ENCODE measurements at regions not wholly inside any gene's neighbourhood (a gene's known extent, or its start where the extent isn't known, plus 50 kb on each side); places are given as distances from the start of the nearest gene placed in this dataset.

DNA sequence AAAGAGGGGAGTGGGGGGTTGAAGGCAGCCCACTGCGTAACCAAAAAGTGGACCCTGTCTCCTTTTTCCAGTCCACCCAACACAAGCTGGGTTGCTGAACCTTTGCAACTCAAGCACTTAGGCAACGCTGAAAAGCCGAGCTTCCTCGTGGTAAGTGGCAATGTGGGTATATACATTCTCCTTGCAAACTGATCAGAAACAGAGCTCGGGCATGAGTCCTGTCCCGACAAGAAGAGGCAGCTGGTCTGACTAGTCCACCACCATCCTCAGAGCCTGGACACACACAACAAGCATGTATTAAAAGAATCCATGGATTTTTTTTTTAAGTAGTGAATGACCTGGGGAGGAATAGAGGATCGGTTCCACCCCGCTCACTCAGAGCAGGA is 240.6 kb upstream of the ZNF507 start:
- peaks cover 0 to 2% of the 10 kb centered on the region in 2 donors for H3K27me3 ChIP-seq (ENCODE audit: control insufficient read depth in 2 of 2, insufficient read depth in 2 of 2, low read length in 2 of 2)
- H3K27ac ChIP-seq (ENCODE audit: low read depth in 2 of 2, low read length in 2 of 2): no peak overlapping the region

GRCh38 chr19:32105527-32106310 is 239.7 kb upstream of the ZNF507 start:
- Histone ChIP-seq H3K27ac (ENCODE audit: low read depth in 2 of 2, low read length in 2 of 2) (no peak overlapping the region), H3K27me3 (ENCODE audit: control insufficient read depth in 2 of 2, insufficient read depth in 2 of 2, low read length in 2 of 2) (peaks cover 0 to 2% of the 10 kb centered on the region in 2 donors)

More for the DNA sequence above, 240.6 kb upstream of the ZNF507 start:
- Histone ChIP-seq H3K4me3 (ENCODE audit: low read length in 2 of 2) (no peak overlapping the region), H3K4me1 (ENCODE audit: control insufficient read depth in 2 of 2, insufficient read depth in 2 of 2, low read length in 2 of 2) (peaks cover 0 to 3% of the 10 kb centered on the region in 2 donors), H3K9me3 (ENCODE audit: control insufficient read depth in 2 of 2, low read length in 2 of 2) (no peaks in the 10 kb centered on the region), H3K36me3 (ENCODE audit: control insufficient read depth in 2 of 2, insufficient read depth in 2 of 2, low read length in 2 of 2) (no peaks in the 10 kb centered on the region), H3K9ac (ENCODE audit: low read depth in 1 of 2, low read length in 2 of 2) (no peak overlapping the region)

GRCh38 chr19:32122258-32122657 is 223.2 kb upstream of the ZNF507 start:
- H3K9me3 ChIP-seq (ENCODE audit: control insufficient read depth in 2 of 2, low read length in 2 of 2): no peaks in the 10 kb centered on the region
- H3K4me3 ChIP-seq (ENCODE audit: low read length in 2 of 2): no peak overlapping the region
- H3K4me1 ChIP-seq (ENCODE audit: control insufficient read depth in 2 of 2, insufficient read depth in 2 of 2, low read length in 2 of 2): no peaks in the 10 kb centered on the region
- no peak overlapping the region for H3K27ac ChIP-seq (ENCODE audit: low read depth in 2 of 2, low read length in 2 of 2)
- no peaks in the 10 kb centered on the region for H3K36me3 ChIP-seq (ENCODE audit: control insufficient read depth in 2 of 2, insufficient read depth in 2 of 2, low read length in 2 of 2)
- H3K27me3 ChIP-seq (ENCODE audit: control insufficient read depth in 2 of 2, insufficient read depth in 2 of 2, low read length in 2 of 2): no peaks in the 10 kb centered on the region
- no peak overlapping the region for H3K9ac ChIP-seq (ENCODE audit: low read depth in 1 of 2, low read length in 2 of 2)

More at GRCh38 chr19:32105527-32106310, 239.7 kb upstream of the ZNF507 start:
- H3K4me3 ChIP-seq (ENCODE audit: low read length in 2 of 2): no peak overlapping the region
- no peaks in the 10 kb centered on the region for H3K36me3 ChIP-seq (ENCODE audit: control insufficient read depth in 2 of 2, insufficient read depth in 2 of 2, low read length in 2 of 2)
- H3K4me1 ChIP-seq (ENCODE audit: control insufficient read depth in 2 of 2, insufficient read depth in 2 of 2, low read length in 2 of 2): peaks cover 0 to 3% of the 10 kb centered on the region in 2 donors
- no peaks in the 10 kb centered on the region for H3K9me3 ChIP-seq (ENCODE audit: control insufficient read depth in 2 of 2, low read length in 2 of 2)
- no peak overlapping the region for H3K9ac ChIP-seq (ENCODE audit: low read depth in 1 of 2, low read length in 2 of 2)

DNA sequence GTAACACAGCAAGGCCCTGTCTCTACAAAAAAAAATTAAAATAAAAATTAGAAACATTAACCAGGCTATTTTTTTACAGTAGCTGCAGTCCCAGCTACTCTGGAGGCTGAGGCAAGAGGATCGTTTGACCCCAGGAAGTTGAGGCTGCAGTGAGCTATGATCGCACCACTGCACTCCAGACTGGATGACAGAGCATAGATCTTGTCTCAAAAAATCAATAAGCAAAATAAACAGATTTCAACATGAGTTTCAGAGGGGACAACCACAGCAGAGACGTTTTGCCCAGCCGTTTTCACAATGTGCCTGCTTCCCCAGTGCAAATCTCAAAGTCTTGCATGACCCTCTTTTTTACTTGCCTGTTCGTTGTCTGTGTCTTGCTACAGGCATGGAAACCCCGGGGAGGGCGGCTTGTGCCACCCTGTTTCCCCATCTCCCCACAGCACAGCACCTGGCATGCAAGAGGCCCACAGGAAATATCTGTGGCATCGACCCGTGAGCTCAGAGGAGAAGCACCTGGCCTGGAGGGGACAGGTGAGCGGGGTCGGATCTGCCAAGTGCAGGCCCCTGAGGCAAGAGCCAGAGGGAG is 222.0 kb upstream of the ZNF507 start:
- Histone ChIP-seq H3K4me3 (ENCODE audit: low read length in 2 of 2) (no peak overlapping the region), H3K9ac (ENCODE audit: low read depth in 1 of 2, low read length in 2 of 2) (no peak overlapping the region), H3K9me3 (ENCODE audit: control insufficient read depth in 2 of 2, low read length in 2 of 2) (no peaks in the 10 kb centered on the region), H3K27ac (ENCODE audit: low read depth in 2 of 2, low read length in 2 of 2) (no peak overlapping the region), H3K4me1 (ENCODE audit: control insufficient read depth in 2 of 2, insufficient read depth in 2 of 2, low read length in 2 of 2) (no peaks in the 10 kb centered on the region), H3K36me3 (ENCODE audit: control insufficient read depth in 2 of 2, insufficient read depth in 2 of 2, low read length in 2 of 2) (no peaks in the 10 kb centered on the region), H3K27me3 (ENCODE audit: control insufficient read depth in 2 of 2, insufficient read depth in 2 of 2, low read length in 2 of 2) (no peaks in the 10 kb centered on the region)

- H3K9me3 ChIP-seq (ENCODE audit: control insufficient read depth in 2 of 2, low read length in 2 of 2): no peaks in the 10 kb centered on the region
- no peaks in the 10 kb centered on the region for H3K4me1 ChIP-seq (ENCODE audit: control insufficient read depth in 2 of 2, insufficient read depth in 2 of 2, low read length in 2 of 2)
- H3K4me3 ChIP-seq (ENCODE audit: low read length in 2 of 2): no peak overlapping the region
- no peaks in the 10 kb centered on the region for H3K36me3 ChIP-seq (ENCODE audit: control insufficient read depth in 2 of 2, insufficient read depth in 2 of 2, low read length in 2 of 2)
- no peak overlapping the region for H3K9ac ChIP-seq (ENCODE audit: low read depth in 1 of 2, low read length in 2 of 2)
- H3K27ac ChIP-seq (ENCODE audit: low read depth in 2 of 2, low read length in 2 of 2): no peak overlapping the region
- no peaks in the 10 kb centered on the region for H3K27me3 ChIP-seq (ENCODE audit: control insufficient read depth in 2 of 2, insufficient read depth in 2 of 2, low read length in 2 of 2)
These were observed 220.8 kb upstream of the ZNF507 start for GRCh38 chr19:32124585-32124984.

- Histone ChIP-seq H3K4me3 (ENCODE audit: low read length in 2 of 2) (no peak overlapping the region), H3K27me3 (ENCODE audit: control insufficient read depth in 2 of 2, insufficient read depth in 2 of 2, low read length in 2 of 2) (no peaks in the 10 kb centered on the region), H3K9me3 (ENCODE audit: control insufficient read depth in 2 of 2, low read length in 2 of 2) (no peaks in the 10 kb centered on the region), H3K4me1 (ENCODE audit: control insufficient read depth in 2 of 2, insufficient read depth in 2 of 2, low read length in 2 of 2) (no peaks in the 10 kb centered on the region), H3K27ac (ENCODE audit: low read depth in 2 of 2, low read length in 2 of 2) (no peak overlapping the region), H3K36me3 (ENCODE audit: control insufficient read depth in 2 of 2, insufficient read depth in 2 of 2, low read length in 2 of 2) (no peaks in the 10 kb centered on the region), H3K9ac (ENCODE audit: low read depth in 1 of 2, low read length in 2 of 2) (no peak overlapping the region)
These were observed 216.3 kb upstream of the ZNF507 start for GRCh38 chr19:32129141-32129540.

GRCh38 chr19:32130332-32130731 is 215.1 kb upstream of the ZNF507 start:
- Histone ChIP-seq H3K27ac (ENCODE audit: low read depth in 2 of 2, low read length in 2 of 2) (no peak overlapping the region), H3K36me3 (ENCODE audit: control insufficient read depth in 2 of 2, insufficient read depth in 2 of 2, low read length in 2 of 2) (no peaks in the 10 kb centered on the region), H3K9ac (ENCODE audit: low read depth in 1 of 2, low read length in 2 of 2) (no peak overlapping the region), H3K4me3 (ENCODE audit: low read length in 2 of 2) (no peak overlapping the region), H3K27me3 (ENCODE audit: control insufficient read depth in 2 of 2, insufficient read depth in 2 of 2, low read length in 2 of 2) (no peaks in the 10 kb centered on the region), H3K4me1 (ENCODE audit: control insufficient read depth in 2 of 2, insufficient read depth in 2 of 2, low read length in 2 of 2) (no peaks in the 10 kb centered on the region), H3K9me3 (ENCODE audit: control insufficient read depth in 2 of 2, low read length in 2 of 2) (no peaks in the 10 kb centered on the region)

DNA sequence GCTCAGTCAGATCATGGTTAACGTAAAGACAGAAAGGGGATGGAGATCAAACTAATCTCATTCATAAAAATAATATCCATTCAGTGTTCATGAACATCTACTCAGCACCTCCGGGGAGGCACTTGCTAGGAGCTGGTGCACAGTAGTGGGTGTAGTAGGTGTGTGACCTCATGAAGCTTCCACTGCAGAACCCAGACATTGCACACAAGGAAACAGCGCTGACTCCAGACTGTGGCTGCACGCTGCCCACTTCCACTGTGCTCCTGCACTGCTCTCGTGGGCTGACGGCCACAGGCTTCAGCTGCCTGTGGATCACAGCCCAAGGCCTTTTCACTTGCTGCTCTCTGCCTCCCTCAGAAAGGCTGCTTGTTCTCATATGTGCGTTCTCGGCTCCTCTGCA is 214.4 kb upstream of the ZNF507 start:
- Histone ChIP-seq H3K9me3 (ENCODE audit: control insufficient read depth in 2 of 2, low read length in 2 of 2) (no peaks in the 10 kb centered on the region), H3K9ac (ENCODE audit: low read depth in 1 of 2, low read length in 2 of 2) (no peak overlapping the region), H3K4me3 (ENCODE audit: low read length in 2 of 2) (no peak overlapping the region), H3K27me3 (ENCODE audit: control insufficient read depth in 2 of 2, insufficient read depth in 2 of 2, low read length in 2 of 2) (no peaks in the 10 kb centered on the region), H3K27ac (ENCODE audit: low read depth in 2 of 2, low read length in 2 of 2) (no peak overlapping the region), H3K36me3 (ENCODE audit: control insufficient read depth in 2 of 2, insufficient read depth in 2 of 2, low read length in 2 of 2) (no peaks in the 10 kb centered on the region), H3K4me1 (ENCODE audit: control insufficient read depth in 2 of 2, insufficient read depth in 2 of 2, low read length in 2 of 2) (no peaks in the 10 kb centered on the region)

DNA sequence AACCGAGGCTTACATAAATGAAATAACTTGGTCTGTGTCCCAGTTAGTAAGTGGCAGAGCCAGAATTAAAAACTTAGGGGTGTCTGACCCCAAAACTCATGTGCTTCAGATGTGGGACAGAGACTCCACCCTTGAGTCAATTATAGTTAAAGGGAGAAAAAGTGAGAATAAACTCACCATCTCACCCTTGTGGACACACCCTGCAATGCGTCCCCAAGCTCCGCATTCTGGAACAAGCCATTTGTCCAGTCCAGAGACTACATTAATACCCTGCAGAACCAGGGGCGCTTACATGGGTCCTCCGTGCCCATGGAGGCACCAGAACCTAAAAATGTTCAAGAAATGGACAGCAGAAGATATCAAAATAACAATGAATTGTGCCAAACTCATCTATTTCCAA is 207.0 kb upstream of the ZNF507 start:
- no peak overlapping the region for H3K27ac ChIP-seq (ENCODE audit: low read depth in 2 of 2, low read length in 2 of 2)
- H3K9ac ChIP-seq (ENCODE audit: low read depth in 1 of 2, low read length in 2 of 2): no peak overlapping the region
- no peaks in the 10 kb centered on the region for H3K27me3 ChIP-seq (ENCODE audit: control insufficient read depth in 2 of 2, insufficient read depth in 2 of 2, low read length in 2 of 2)
- H3K36me3 ChIP-seq (ENCODE audit: control insufficient read depth in 2 of 2, insufficient read depth in 2 of 2, low read length in 2 of 2): no peaks in the 10 kb centered on the region
- H3K4me1 ChIP-seq (ENCODE audit: control insufficient read depth in 2 of 2, insufficient read depth in 2 of 2, low read length in 2 of 2): no peaks in the 10 kb centered on the region
- H3K4me3 ChIP-seq (ENCODE audit: low read length in 2 of 2): no peak overlapping the region
- no peaks in the 10 kb centered on the region for H3K9me3 ChIP-seq (ENCODE audit: control insufficient read depth in 2 of 2, low read length in 2 of 2)

- H3K9me3 ChIP-seq (ENCODE audit: control insufficient read depth in 2 of 2, low read length in 2 of 2): peaks cover 0 to 2% of the 10 kb centered on the region in 2 donors
- H3K27ac ChIP-seq (ENCODE audit: low read depth in 2 of 2, low read length in 2 of 2): no peak overlapping the region
- H3K4me3 ChIP-seq (ENCODE audit: low read length in 2 of 2): no peak overlapping the region
- H3K9ac ChIP-seq (ENCODE audit: low read depth in 1 of 2, low read length in 2 of 2): no peak overlapping the region
- H3K27me3 ChIP-seq (ENCODE audit: control insufficient read depth in 2 of 2, insufficient read depth in 2 of 2, low read length in 2 of 2): no peaks in the 10 kb centered on the region
- H3K36me3 ChIP-seq (ENCODE audit: control insufficient read depth in 2 of 2, insufficient read depth in 2 of 2, low read length in 2 of 2): no peaks in the 10 kb centered on the region
- H3K4me1 ChIP-seq (ENCODE audit: control insufficient read depth in 2 of 2, insufficient read depth in 2 of 2, low read length in 2 of 2): no peaks in the 10 kb centered on the region
These were observed 203.4 kb upstream of the ZNF507 start for GRCh38 chr19:32141840-32142511.
